HG02870 (cell line): ENCODE measurements at regions not wholly inside any gene's neighbourhood (a gene's known extent, or its start where the extent isn't known, plus 50 kb on each side); places are given as distances from the start of the nearest gene placed in this dataset.
"Not testable (repeated sequence)": the region's sequence is repeated elsewhere in the genome, so short reads cannot be mapped to it uniquely, and the experiment has no call there.

Source experiments
- ATAC-seq: cut with Tn5 transposase; IDR thresholded peaks from one replicate; pipeline ENCODE4 v1.9.1; 2021; ENCODE audit warnings: mild to moderate bottlenecking, moderate library complexity; ENCODE audit not compliant: unreplicated experiment

DNA sequence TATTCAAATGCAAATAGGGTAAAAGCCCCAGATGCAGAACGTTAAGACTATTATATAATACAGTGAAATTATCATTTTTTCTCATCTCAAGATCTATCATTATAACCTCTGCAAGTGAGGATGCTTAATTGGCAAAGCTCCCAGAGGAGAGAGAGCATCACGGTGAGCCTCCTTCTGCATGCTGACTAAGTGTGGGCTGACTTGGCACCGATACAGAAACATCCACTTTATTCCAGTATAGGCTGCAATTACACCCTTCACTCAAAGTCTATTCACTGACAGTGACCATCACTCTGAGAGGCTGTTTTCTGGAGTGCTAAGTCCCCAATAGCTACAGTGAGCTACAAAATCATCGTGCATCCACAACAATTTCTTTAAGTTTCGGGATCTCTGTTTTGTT lies 171.1 kb upstream of the NBPF9 start:
- ATAC-seq, result not testable (repeated sequence)

DNA sequence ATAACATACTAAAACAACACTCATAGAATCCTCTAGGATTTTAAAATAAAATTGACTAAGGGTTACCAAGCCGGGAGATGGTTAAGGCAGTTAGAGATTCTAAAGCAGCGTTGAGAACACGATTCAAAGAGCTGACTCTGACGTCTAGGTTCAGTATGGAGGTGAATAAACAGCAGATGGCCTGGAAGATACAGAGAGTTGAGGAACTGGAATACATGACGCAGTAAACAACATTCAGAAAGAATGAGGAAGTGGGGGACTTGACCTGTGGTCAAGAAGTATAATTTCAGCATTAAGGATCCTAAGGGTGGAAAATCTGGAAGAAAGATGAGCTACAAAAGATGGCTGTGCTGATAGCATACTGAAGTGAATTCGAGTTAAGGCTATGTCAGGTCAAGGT lies 172.5 kb upstream of the NBPF9 start:
- not testable (repeated sequence) for ATAC-seq

DNA sequence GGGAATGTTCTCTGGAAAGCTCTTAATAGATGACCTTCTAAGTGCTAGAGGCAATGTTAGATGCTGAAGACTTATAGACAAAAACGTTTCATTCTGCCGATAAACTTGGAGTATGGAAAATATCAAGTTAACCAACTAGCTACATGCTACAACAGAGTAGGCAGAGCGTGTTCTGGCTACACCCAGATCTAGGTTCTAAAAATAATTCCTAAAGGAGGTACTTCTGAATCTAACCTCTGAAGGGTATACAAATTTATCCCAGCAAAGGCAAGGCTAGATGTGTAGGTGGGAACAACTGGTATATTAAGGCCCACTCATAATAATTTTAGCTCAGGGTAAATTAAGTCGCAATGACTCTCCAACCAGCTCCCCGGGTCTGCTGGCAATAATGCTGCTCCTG lies 173.1 kb upstream of the NBPF9 start:
- not testable (repeated sequence) for ATAC-seq

DNA sequence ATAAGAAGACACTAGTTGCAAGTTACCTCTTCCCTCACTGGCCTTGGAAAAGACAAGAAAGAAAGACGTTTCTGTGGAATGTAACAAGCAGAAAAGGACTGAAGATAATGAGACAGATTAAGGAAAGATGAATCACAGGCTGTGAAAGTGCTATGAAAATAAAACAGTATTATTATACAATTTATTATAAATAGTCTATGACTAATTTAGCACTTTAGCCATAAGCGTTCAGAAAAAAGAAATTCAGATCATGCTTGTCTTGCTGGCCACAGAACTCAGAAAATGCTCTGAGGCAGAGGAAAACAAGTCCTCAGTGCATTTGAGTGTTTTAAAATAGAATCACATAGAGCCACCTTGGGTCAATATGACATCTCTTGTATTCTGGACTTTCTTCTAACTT lies 174.8 kb upstream of the NBPF9 start:
- ATAC-seq, result not testable (repeated sequence)

DNA sequence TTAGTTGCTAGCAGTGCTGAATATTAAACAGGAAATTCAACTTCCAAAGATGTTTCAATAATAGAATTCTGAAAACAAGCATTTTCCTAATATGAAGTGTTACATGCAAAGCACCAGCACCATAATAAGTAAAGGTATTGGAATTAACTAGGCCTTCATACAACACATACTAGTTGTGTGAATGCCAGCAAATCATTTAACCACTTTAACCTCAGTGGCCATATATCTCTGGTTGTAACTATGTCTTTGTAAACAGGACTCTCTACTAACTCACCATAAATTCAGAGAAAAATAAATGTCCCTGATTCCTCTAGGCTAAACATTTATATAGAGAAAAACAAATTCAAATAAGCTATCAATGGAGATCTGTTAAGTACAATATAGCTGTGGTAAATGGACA lies 175.7 kb upstream of the NBPF9 start:
- ATAC-seq, result not testable (repeated sequence)

DNA sequence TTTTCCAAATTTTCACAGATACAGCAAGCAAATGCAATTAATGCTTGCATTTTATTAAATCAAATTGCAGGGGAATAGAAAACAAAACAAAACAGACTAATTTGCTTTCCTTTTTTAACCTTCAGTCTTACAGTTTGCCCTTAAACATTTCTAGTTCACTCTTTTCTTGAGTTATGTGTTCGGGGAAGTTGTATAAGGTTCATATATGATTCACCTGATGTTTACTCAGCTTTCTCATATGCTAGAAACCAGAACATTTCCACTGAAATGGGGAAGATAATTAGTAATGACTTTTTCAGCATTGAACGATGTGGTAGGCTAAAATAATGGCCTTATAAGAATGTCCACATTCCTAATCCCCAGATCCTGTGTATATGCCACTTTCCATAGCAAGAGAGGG lies 176.2 kb upstream of the NBPF9 start:
- not testable (repeated sequence) for ATAC-seq

DNA sequence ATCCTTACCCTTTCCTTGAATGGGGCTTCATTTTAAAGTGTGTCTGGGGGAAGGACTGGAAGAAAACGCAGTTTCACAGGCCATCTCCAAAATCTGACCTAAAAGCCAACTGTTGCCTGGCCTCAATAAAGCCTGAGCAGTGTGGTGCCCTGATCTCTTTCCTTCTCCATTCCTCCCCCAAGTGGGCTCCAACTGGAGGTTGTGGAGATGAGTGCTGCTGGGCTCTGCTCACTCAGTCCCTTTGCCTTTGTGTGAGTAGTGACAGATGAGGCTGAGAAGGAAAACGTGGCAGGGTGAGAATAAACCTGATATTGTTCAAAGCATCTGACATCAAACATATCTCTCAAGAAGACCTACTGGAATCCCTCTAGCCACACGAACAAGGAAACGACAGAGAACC lies 181.4 kb upstream of the NBPF9 start:
- not testable (repeated sequence) for ATAC-seq

DNA sequence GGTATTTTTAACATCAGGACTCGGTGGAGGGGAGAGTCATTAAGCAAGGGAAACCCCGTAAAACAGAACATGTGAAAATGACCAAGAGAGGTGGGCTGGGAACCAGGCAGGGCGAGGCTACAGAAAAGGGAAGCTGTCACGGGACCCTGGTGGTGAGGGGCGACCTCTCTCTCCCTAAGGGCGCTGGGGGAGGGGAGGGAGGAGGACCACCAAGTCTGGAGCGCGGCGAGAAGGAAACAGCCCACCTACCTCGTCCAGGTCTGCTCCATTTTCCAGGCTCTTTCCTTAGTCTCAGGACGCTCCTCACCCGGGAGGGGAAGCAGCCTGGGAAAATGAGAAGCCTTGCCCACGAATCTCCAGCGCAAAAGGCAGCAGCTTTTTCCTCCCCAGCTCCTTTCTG lies 181.9 kb upstream of the NBPF9 start:
- ATAC-seq, result not testable (repeated sequence)

DNA sequence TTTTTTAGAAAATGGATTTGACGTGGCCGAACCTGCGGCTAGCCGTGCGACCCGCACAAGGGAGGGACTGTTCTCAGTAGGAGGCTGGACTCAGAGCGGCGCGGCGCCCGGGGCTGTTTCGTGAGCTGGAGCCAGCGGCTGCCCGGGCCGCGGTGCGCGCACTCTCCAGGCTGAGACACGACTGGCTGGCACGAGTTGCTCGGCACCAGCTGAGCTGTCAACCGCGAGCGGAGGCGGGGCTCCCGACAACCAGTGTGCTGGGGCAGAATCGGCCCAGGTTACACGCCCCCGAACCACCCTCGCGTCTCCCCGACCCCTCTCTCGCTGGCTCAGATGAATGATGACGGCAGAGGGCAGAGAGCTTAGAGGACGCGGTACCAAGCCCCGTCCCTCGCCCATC lies 182.3 kb upstream of the NBPF9 start:
- ATAC-seq, result not testable (repeated sequence)

DNA sequence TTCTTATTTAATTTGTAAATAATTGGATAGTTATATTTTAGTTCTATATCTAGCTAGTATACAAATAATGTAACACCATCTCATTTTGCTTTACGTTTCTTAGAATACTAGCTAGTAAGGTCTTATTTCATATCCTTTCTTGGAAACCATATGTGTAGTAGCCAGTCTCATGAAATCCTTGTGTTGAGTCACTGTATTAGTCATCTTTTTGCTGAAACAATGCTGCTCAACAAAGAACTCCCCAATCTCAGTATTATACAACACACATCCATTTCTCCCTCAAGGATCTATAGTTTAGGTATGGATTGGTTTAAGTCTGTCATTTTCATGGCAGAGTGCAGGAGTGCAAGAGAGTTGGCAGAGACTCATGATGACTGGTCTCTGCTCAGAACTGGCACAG lies 185.2 kb upstream of the NBPF9 start:
- ATAC-seq, result not testable (repeated sequence)

DNA sequence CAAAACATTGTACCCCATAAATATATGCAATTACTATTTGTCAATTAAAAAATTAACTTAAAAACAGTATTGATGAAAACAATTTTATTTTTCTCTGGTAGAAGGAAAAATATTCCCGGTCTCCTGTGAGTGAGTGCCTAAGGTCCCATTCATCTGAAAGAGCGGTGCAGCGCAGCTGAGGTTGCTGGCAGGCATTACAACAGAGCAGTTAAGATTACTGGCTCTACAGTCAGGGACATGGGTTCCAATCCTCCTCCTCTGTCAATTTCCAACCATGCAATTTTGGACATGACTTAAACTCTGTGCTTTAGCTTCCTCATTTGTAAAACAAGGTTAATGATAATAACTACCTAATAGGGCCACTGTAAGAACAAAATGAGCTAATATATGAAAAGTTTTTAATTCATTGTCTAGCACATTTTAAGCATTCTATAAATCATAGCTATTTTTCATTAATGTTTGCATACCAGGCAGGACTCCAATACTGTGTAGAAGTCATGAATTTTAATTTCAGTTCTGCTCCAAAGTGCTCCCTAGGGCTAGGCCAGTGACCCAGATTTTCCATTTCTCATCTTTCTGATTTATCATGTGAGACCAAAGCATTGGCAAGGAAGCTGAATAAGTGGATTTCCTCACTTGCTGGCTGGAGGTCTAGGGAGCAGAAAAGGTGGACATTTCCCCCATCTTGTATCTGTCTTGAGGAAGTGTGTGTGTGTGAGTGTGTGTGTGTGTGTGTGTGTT lies 174.2 kb upstream of the NBPF19 start:
- not testable (repeated sequence) for ATAC-seq

DNA sequence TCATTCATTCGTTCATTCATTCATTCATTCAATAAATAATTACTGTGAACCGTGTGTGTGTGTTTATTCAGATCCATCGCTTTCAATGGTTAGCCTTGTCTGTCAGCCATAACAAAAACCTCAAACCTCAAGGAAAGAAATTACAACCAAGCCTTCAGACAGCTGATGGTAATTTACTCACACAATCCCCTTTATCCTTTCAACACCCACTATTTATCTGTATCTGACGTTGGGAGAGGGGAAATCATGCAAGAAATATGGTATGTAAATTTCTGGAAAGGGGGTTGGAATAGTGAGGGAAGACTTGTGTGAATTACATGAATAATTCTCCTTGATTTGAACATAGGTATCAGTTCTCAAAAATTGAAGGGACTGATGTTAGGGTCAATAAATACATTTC lies 173.6 kb upstream of the NBPF19 start:
- not testable (repeated sequence) for ATAC-seq

DNA sequence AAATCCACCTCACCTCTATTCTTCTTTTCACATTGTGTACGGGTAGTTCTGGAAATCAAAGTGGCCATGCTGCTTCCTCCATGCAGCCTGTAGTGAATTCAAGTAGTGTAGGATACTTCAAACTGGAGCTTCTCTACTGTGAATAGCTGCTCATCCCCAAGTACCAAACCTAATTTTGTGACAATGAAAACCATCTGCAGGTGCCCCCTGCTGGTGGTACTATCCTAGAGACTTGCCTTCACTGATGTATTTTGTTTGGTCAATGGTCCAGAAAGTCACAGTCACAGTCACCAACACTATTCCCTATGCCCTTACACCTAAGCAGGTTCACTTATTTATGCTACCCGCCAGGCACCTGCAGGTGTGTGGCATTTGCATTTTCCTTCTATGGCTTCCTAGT lies 170.0 kb upstream of the NBPF19 start:
- ATAC-seq, result not testable (repeated sequence)

DNA sequence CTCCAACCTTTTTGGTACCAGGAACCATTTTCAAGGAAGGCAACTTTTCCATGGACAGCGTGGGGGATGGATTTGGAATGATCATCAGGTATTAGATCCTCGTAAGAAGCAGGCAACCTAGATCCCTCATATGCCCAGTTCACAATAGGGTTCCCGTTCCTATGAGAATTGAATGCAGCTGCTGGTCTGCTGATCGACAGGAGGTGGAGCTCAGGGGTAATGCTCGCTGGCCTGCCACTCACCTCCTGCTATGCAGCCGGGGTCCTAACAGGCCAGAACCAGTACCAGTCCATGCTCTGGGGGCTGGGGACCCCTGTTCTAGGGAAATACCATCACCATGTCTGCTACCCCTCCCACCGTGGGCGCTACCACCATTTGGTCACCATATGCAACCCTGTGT lies 167.2 kb upstream of the NBPF19 start:
- not testable (repeated sequence) for ATAC-seq

DNA sequence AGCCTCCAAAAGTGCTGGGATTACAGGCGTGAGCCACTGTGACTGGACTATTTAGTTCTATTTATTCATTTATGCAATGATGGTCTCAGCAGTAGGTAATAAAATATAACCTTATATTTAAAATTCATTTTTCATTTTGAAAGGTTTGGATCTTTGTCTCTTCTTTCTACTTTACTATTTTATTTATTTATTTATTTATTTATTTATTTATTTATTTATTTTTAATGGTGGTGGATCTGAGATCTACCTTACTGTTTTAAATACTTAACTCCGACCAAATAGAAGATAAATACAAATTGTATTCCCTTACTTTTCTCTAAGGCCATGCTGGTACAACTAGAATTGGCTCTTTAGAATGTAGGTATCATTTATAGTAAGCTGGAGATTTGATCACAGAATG lies 159.9 kb upstream of the NBPF19 start:
- ATAC-seq, result not testable (repeated sequence)

DNA sequence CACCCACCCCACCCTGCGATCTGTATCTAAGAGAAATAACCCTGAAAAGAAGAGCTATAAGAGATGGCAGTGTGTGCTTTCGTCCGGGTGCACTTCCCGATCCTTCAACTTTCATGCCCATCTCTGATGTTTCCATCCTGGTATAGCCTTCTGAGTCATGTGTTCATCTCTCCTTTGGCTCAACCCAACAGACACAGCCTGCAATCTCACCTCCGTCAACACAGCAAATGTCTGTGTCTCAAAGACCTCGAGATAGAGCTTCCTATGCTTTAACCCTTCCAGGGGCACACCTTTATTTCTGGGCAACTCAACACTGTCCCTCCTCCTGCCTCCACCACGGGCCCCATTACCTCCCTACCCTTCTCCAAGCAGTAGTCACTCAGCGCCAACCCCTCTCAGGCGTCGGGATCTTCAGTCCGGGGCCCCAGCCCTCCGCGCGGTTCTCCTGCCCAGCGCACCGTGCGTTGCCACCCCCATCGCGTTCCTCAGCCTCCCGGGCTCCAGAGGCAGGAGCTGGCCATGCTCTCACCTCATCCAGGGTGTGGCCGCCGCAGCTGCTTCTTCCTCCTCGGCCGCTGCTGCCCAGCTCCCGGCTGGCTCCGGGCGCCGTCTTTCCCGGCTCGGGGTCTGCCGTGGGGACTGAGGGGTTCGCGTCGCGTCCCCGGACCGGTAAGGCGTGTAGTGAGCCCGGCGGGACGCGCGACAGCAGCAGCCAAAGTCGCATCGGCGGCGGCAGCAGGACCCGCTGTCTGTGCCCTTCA lies 153.7 kb upstream of the NBPF19 start:
- not testable (repeated sequence) for ATAC-seq

DNA sequence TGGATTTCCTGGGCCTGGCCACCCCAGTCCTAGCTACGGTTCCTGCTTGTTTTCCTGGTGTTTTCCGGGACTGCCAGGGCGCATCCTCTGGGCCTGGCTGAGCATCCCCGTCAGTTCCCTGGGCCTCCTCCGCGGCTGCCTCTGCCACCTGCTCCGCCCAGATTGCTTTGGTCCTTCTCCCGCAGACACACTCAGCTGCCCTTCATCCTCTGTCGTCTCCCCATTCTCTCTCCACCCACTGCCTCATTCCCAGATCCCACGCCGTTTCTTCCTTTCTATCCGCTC lies 153.2 kb upstream of the NBPF19 start:
- not testable (repeated sequence) for ATAC-seq

DNA sequence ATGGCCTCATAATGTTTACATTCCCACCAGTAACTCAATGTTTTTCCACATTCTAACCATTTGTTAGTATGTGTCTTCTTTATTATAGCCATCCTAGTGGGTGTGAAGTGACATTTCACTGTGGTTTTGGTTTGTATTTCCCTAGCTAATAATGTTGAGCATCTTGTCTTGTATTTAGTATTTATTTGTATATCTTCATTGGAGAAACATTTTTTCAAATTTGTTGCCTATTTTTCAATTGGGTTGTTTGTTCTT lies 144.8 kb upstream of the NBPF19 start:
- ATAC-seq, result not testable (repeated sequence)

DNA sequence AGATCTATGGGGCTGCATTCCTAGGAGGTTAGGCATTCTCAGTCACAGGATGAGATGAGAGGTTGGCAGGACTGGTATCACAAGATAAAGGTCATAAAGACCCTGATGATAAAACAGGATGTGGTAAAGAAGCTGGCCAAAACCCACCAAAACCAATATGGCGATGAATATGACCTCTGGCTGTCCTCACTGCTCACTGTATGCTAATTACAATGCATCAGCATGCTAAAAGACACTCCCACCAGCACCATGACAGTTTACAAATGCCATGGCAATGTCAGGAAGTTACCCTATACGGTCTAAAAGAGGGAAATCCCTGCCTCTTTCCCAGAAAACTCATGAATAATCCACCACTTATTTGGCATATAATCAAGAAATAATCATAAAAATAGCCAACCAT lies 138.8 kb upstream of the NBPF19 start:
- not testable (repeated sequence) for ATAC-seq

DNA sequence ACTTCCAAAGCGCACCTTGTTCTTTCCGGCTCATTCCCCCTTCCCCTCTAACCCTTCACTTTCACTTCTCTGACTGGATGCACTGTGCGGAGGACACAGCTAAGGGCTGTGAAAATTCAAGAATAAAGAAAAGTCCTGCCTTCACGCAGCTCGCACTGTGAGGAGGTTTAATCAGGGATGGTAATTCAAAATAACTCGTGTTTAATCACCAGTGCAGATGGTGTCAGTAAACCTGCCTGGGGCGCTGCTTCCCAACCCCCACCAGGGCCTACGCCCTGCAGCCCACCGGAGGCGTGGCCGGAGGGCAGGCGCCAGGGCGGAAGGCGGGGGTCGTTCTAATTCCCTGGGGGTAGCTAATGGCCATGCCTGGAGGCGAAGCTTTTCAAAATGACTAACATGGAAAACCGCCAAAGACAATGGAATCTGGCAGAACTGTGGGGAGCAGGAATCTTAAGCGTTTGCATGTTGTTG lies 136.6 kb upstream of the NBPF19 start:
- ATAC-seq, result not testable (repeated sequence)

DNA sequence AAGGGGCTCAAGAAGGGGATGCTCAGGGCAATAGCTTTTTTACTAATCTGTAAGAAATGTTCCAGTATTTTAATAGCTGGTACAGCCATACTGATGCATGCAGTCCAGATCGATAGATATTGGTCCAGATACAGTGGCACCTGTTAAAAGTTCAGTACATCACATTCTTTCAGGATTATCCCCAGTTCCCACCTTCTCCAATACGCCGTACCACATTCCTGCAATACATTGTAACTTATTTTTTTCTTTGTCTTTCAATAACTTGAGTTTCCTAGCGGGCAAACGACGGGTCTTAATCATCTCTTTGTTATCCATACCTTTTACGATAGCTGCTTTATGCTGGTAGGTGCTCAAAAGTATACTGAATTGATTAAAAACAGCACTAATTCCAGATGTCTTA lies 136.1 kb upstream of the NBPF19 start:
- ATAC-seq, result not testable (repeated sequence)

DNA sequence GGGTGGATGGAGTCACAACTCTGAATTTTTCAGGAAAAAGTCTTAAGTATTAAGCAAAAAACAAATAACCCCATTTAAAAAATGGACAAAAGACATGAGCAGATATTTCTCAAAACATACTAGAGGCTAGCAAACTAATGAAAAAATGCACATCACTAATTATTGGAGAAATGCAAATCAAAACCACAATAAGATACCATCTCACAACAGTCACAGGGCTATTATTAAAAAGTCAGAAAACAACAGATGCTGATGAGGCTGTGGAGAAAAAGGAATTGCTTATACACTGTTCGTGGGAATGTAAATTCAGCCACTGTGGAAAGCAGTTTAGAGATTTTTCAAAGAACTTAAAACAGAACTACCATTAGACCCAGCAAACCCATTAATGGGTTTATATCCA lies 125.4 kb upstream of the NBPF19 start:
- ATAC-seq, result not testable (repeated sequence)

DNA sequence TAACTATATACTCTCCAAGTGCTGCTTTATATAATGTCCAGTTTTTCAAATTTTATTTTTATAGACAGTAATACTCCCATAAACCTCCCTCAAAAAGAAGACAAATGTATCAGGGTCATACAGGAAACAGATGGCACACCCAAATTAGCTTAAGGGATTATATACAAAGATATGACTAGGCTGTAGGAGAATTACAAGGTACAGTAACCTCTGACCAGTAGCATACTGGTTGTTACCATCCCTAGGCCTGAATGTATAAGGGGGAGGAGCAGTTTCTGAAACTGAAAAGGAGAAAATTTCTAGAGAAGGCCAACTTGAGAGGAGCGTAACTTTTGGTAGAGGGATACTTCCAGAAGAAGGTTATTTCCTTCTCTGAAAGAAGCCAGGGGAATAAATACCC lies 122.6 kb upstream of the NBPF19 start:
- ATAC-seq, result not testable (repeated sequence)
